ENCODE measurements at regions not wholly inside any gene's neighbourhood (a gene's known extent, or its start where the extent isn't known, plus 50 kb on each side); places are given as distances from the start of the nearest gene placed in this dataset.

DNA sequence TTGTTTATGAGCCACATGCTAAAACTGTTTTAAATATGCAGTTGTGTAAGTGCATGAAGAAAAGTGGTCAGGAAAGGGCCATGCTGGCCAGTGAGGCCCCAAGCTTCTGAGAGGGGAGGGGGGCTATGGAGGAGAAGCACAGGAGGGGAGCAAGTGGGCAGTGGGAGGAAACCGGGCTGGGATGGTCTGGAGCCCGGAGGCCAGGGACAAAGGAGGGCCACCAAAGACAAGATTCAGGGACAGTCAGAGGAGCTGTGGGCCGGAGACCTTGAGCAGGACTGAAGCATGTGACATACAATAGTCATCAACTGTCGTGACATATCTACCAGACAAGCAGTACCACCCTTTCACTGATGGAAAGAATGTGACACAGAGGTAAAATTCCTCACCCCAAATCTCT, 333.2 kb upstream of the IRX1 start:
- Mint-ChIP-seq H3K27me3 (ENCODE audit: low read depth) (no peaks in the 10 kb centered on the region), H3K27ac (ENCODE audit: unreplicated experiment) (no peak overlapping the region), H3K36me3 (ENCODE audit: low read depth) (no peaks in the 10 kb centered on the region), H3K4me3 (no peak overlapping the region), H3K4me1 (peaks cover 28% of the 10 kb centered on the region), H3K9me3 (peaks cover 5% of the 10 kb centered on the region)
- TF ChIP-seq, protein P1, sequence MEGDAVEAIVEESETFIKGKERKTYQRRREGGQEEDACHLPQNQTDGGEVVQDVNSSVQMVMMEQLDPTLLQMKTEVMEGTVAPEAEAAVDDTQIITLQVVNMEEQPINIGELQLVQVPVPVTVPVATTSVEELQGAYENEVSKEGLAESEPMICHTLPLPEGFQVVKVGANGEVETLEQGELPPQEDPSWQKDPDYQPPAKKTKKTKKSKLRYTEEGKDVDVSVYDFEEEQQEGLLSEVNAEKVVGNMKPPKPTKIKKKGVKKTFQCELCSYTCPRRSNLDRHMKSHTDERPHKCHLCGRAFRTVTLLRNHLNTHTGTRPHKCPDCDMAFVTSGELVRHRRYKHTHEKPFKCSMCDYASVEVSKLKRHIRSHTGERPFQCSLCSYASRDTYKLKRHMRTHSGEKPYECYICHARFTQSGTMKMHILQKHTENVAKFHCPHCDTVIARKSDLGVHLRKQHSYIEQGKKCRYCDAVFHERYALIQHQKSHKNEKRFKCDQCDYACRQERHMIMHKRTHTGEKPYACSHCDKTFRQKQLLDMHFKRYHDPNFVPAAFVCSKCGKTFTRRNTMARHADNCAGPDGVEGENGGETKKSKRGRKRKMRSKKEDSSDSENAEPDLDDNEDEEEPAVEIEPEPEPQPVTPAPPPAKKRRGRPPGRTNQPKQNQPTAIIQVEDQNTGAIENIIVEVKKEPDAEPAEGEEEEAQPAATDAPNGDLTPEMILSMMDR (conservative IDR thresholded peaks at IDR 0.05) = no peak
- no peak for DNase-seq (ENCODE audit: low read depth, low spot score)

DNA sequence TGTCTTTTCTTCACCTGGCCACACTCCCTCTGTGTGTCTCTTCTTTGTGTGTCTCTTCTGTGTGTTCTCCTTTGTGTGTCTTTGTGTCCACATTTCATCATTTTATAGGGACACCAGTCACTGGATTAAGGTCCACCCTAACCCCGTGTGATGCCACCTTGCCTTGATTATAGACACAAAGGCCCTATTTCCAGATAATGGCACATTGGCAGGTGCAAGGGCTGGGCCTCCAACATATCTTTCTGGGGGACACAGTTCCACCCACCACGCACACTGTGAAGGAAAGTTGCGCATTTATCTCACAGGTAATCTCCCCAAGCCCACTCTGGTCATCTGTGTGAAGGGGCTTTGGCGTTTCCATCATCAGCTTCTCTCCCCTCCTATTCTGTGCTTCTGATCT, 334.6 kb upstream of the IRX1 start:
- H3K27me3 Mint-ChIP-seq (ENCODE audit: low read depth) = no peaks in the 10 kb centered on the region
- DNase-seq (ENCODE audit: low read depth, low spot score) = no peak
- TF ChIP-seq, protein P1 (conservative IDR thresholded peaks at IDR 0.05) = no peak
- H3K36me3 Mint-ChIP-seq (ENCODE audit: low read depth) = no peaks in the 10 kb centered on the region
- no peak overlapping the region for H3K27ac Mint-ChIP-seq (ENCODE audit: unreplicated experiment)
- no peak overlapping the region for H3K4me3 Mint-ChIP-seq
- peaks cover 5% of the 10 kb centered on the region for H3K9me3 Mint-ChIP-seq
- peaks cover 28% of the 10 kb centered on the region for H3K4me1 Mint-ChIP-seq

DNA sequence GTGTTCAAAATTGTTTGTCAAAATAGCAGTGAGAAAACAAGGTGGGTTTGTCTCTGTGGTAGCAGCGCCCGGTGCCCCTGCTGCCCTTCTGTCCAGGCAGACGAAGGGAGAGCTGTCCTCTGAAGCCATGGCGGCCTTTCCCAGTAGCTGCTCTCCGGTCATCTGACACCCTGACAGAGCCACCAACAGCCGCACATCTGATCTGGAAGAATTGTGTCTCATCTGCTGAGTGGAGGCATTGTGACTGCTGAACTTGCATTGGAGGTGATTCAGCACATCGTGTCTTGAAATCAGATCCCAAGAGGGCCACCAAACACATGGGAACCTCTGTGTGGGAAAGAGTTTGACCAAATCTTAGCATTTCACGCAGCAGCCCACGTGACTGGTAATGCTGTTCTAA, 337.6 kb upstream of the IRX1 start:
- TF ChIP-seq, protein P1 (conservative IDR thresholded peaks at IDR 0.05) = no peak
- no peak for DNase-seq (ENCODE audit: low read depth, low spot score)
- Mint-ChIP-seq H3K4me1 (peaks cover 23% of the 10 kb centered on the region), H3K27me3 (ENCODE audit: low read depth) (no peaks in the 10 kb centered on the region), H3K9me3 (peaks cover 5% of the 10 kb centered on the region), H3K4me3 (no peak overlapping the region), H3K27ac (ENCODE audit: unreplicated experiment) (no peak overlapping the region), H3K36me3 (ENCODE audit: low read depth) (no peaks in the 10 kb centered on the region)

DNA sequence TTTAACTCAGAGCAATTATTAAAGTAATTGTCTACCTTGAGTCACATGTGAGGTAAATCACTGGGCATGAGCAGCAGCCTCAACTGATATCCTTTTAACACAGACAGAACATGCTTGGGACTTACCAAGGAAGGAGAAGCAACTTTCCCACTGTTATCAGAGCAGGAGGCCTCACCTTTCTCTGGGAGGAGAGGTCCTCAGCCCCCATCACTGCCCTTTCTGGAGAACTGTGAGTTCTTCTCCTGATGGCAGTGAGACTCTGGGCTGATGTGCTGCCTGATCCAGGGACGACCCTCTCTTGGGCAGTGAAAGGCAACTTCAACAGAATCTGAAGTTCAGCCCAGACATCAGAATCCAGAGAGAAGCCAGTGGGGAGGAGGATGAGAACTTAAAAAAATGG, 343.4 kb upstream of the IRX1 start:
- peaks cover 2% of the 10 kb centered on the region for H3K27me3 Mint-ChIP-seq (ENCODE audit: low read depth)
- DNase-seq (ENCODE audit: low read depth, low spot score) = no peak
- peaks cover 2% of the 10 kb centered on the region for H3K9me3 Mint-ChIP-seq
- H3K4me3 Mint-ChIP-seq = no peak overlapping the region
- no peak overlapping the region for H3K27ac Mint-ChIP-seq (ENCODE audit: unreplicated experiment)
- peaks cover 2% of the 10 kb centered on the region for H3K36me3 Mint-ChIP-seq (ENCODE audit: low read depth)
- no peaks in the 10 kb centered on the region for H3K4me1 Mint-ChIP-seq
- TF ChIP-seq, protein P1 (conservative IDR thresholded peaks at IDR 0.05) = no peak

DNA sequence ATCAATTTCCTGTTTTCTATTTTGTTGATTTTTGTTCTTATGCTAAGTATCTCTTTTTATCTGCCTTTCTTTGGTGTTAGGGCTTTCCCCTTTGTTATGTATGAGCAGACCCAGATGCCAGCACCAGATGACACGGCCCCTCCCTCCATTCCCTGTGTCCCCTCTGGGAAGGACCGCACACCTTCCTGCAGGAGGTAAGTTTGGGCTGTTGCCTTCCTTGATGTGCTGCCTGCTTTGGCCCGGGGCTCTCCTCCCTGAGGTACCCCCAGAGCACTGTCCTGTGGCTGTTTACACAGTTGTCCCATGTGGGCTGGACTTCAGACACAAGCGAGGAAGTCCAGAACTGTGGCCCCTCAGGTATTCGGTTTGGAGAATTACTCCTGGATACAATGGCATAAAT, 343.8 kb upstream of the IRX1 start:
- no peak overlapping the region for H3K27ac Mint-ChIP-seq (ENCODE audit: unreplicated experiment)
- peaks cover 2% of the 10 kb centered on the region for H3K36me3 Mint-ChIP-seq (ENCODE audit: low read depth)
- TF ChIP-seq, protein P1 (conservative IDR thresholded peaks at IDR 0.05) = no peak
- H3K4me1 Mint-ChIP-seq = no peaks in the 10 kb centered on the region
- DNase-seq (ENCODE audit: low read depth, low spot score) = no peak
- peaks cover 2% of the 10 kb centered on the region for H3K27me3 Mint-ChIP-seq (ENCODE audit: low read depth)
- peaks cover 2% of the 10 kb centered on the region for H3K9me3 Mint-ChIP-seq
- no peak overlapping the region for H3K4me3 Mint-ChIP-seq

DNA sequence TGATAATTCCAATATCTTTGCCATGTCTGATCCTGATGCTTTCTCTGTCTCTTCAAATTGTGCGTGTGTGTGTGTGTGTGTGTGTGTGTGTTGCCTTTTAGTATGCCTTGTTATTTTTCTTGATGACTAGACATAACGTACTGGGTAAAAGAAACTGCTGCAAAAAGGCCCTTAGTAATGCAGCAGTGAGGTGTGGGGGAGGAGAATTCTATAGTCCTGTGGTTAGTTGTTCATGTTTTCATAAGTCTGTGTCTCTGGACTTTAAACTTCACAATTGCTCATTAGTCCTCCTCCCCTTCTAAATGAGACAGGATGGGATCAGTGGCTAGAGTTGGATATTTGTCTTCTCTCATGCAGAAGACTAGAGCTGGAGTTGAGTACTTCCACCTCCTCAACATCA, 346.2 kb upstream of the IRX1 start:
- DNase-seq (ENCODE audit: low read depth, low spot score) = no peak
- no peak overlapping the region for H3K27ac Mint-ChIP-seq (ENCODE audit: unreplicated experiment)
- H3K27me3 Mint-ChIP-seq (ENCODE audit: low read depth) = peaks cover 2% of the 10 kb centered on the region
- no peaks in the 10 kb centered on the region for H3K4me1 Mint-ChIP-seq
- no peak overlapping the region for H3K4me3 Mint-ChIP-seq
- TF ChIP-seq, protein P1 (conservative IDR thresholded peaks at IDR 0.05) = no peak
- H3K9me3 Mint-ChIP-seq = peaks cover 6% of the 10 kb centered on the region
- peaks cover 2% of the 10 kb centered on the region for H3K36me3 Mint-ChIP-seq (ENCODE audit: low read depth)
